Calu3 (cell line): ENCODE measurements at regions not wholly inside any gene's neighbourhood (a gene's known extent, or its start where the extent isn't known, plus 50 kb on each side); places are given as distances from the start of the nearest gene placed in this dataset.

Experiments
- BruUV-seq: library from RNA; stranded (reverse); fragments of 400-500 nt; replicated peaks from 2 replicates; lab custom pipeline; 2021; lab: Mats Ljungman, UMichigan
- CTCF ChIA-PET: fragments of 300-600 bp; sonication (Branson Sonifier 250); formaldehyde crosslinking; loops from one replicate; lab custom pipeline; 2022; ENCODE audit warnings: antibody characterized with exemption; lab: Charles Lee
- DNase-seq: peaks from one replicate; pipeline ENCODE4 v3.0.0; 2022
- H3K27ac Mint-ChIP-seq: one replicate; pipeline ENCODE4 v1.8.0; 2022; ENCODE audit warnings: mixed read lengths; ENCODE audit not compliant: unreplicated experiment
- H3K27me3 Mint-ChIP-seq: one replicate; pipeline ENCODE4 v1.8.0; 2022; ENCODE audit warnings: mixed read lengths; ENCODE audit not compliant: unreplicated experiment
- H3K36me3 Mint-ChIP-seq: one replicate; pipeline ENCODE4 v1.8.0; 2022; ENCODE audit warnings: mild to moderate bottlenecking, moderate library complexity, mixed read lengths; ENCODE audit not compliant: insufficient read depth, unreplicated experiment
- H3K4me1 Mint-ChIP-seq: one replicate; pipeline ENCODE4 v1.8.0; 2022; ENCODE audit warnings: mild to moderate bottlenecking, low read depth, mixed read lengths; ENCODE audit not compliant: unreplicated experiment
- H3K4me3 Mint-ChIP-seq: one replicate; pipeline ENCODE4 v1.8.0; 2022; ENCODE audit warnings: mild to moderate bottlenecking, low read depth, moderate library complexity, mixed read lengths; ENCODE audit not compliant: unreplicated experiment
- H3K9me3 Mint-ChIP-seq: one replicate; pipeline ENCODE4 v1.8.0; 2022; ENCODE audit warnings: low read depth, mixed read lengths; ENCODE audit not compliant: unreplicated experiment
- intact Hi-C: fragments of 100-400 bp; cut with micrococcal nuclease; formaldehyde crosslinking; loops from one replicate; pipeline ENCODE4 v1.10.0; 2022; ENCODE audit not compliant: unreplicated experiment
- TF ChIP-seq, protein P1 (sequence below): fragments of 200-600 bp; IDR thresholded peaks from one replicate; pipeline ENCODE4 v1.8.0; 2022; ENCODE audit warnings: antibody characterized with exemption; ENCODE audit not compliant: unreplicated experiment

- CTCF ChIA-PET = interaction anchor here (1.1 kb wide), 1 partner anchor 9 kb away, joined by 3 read pairs; no protein-coding TSS in a partner anchor
- Mint-ChIP-seq H3K36me3 (no peaks in the 10 kb centered on the region), H3K27me3 (no peaks in the 10 kb centered on the region), H3K27ac (no peak overlapping the region), H3K9me3 (peaks cover 6% of the 10 kb centered on the region), H3K4me1 (peaks cover 9% of the 10 kb centered on the region), H3K4me3 (no peak overlapping the region)
- intact Hi-C loops = no loop called here
- no TSS peak for BruUV-seq
- TF ChIP-seq, protein P1, sequence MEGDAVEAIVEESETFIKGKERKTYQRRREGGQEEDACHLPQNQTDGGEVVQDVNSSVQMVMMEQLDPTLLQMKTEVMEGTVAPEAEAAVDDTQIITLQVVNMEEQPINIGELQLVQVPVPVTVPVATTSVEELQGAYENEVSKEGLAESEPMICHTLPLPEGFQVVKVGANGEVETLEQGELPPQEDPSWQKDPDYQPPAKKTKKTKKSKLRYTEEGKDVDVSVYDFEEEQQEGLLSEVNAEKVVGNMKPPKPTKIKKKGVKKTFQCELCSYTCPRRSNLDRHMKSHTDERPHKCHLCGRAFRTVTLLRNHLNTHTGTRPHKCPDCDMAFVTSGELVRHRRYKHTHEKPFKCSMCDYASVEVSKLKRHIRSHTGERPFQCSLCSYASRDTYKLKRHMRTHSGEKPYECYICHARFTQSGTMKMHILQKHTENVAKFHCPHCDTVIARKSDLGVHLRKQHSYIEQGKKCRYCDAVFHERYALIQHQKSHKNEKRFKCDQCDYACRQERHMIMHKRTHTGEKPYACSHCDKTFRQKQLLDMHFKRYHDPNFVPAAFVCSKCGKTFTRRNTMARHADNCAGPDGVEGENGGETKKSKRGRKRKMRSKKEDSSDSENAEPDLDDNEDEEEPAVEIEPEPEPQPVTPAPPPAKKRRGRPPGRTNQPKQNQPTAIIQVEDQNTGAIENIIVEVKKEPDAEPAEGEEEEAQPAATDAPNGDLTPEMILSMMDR = no peak
- DNase-seq = no peak
Observed at GRCh38 chr10:28920091-28920490, 242.8 kb downstream of the BAMBI start.

DNA sequence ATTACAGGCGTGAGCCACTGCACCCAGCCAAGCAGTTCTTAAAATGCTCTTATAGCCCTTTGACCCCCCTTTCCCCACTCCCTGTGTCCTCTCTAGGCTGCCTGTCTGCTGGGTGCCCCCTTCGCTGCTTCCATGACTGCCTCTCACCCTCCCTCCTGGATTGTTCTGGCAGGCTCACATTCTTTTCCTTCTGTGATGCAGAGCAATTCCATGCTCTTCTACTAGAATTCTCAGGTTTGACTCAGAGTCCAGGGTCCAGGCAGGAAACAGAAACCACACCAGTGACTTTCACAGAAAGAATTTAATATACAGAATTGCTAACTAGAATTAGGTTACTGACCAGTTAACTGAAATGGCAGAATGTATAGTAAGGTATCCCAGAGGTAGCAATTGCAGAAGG, 244.8 kb downstream of the BAMBI start:
- Mint-ChIP-seq H3K9me3 (peaks cover 6% of the 10 kb centered on the region), H3K36me3 (no peaks in the 10 kb centered on the region), H3K4me1 (peaks cover 9% of the 10 kb centered on the region), H3K4me3 (no peak overlapping the region), H3K27ac (no peak overlapping the region), H3K27me3 (no peaks in the 10 kb centered on the region)
- CTCF ChIA-PET = no interaction called here
- intact Hi-C loops = no loop called here
- peak; percentile 22 for DNase-seq
- BruUV-seq = no TSS peak
- TF ChIP-seq, protein P1 = no peak

DNA sequence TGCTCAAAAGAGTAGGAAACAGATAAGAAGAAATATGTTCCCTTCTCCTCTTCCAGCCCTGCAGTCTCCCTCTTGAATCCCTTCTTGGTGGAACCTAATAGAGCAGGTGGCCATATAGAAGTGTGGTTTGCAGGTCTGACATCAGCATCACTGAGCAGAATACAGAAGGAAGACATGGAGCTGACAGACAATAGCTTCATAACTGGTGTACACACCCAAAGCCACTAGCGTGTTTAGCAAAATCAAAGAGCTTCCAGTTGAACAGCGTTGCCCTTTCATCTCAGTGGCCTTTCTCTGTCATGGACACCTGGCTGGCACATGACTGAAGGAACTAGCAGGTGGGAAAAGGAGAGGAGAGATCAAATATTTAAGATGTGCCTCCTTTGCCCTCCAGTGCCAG, 245.5 kb downstream of the BAMBI start:
- H3K27ac Mint-ChIP-seq = no peak overlapping the region
- CTCF ChIA-PET = no interaction called here
- no peaks in the 10 kb centered on the region for H3K36me3 Mint-ChIP-seq
- H3K4me1 Mint-ChIP-seq = peaks cover 12% of the 10 kb centered on the region
- DNase-seq = no peak
- no peaks in the 10 kb centered on the region for H3K27me3 Mint-ChIP-seq
- TF ChIP-seq, protein P1 = no peak
- BruUV-seq = no TSS peak
- H3K9me3 Mint-ChIP-seq = peaks cover 6% of the 10 kb centered on the region
- no peak overlapping the region for H3K4me3 Mint-ChIP-seq
- intact Hi-C loops = no loop called here

DNA sequence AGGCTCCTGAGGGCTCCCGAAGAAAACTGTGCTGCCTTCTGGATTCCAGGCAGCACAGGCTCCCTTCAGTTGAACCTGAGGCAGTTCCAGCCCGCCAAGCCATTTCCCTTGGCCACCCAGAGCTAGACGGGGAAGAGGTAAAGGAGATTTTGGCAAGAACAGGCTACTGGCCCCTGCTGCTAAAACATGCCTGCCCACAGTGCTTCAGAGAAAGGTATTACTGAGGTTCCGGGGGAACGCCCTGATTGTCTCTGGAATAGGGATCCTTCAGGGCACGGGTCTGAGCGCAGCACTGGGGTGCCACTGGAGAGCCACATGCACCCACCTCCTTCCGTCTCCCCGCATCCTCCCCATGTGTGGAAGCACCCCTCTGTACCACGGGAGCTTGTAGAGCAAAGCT, 247.4 kb downstream of the BAMBI start:
- no peak overlapping the region for H3K4me3 Mint-ChIP-seq
- intact Hi-C loops = no loop called here
- H3K27me3 Mint-ChIP-seq = no peaks in the 10 kb centered on the region
- TF ChIP-seq, protein P1 = no peak
- no peak overlapping the region for H3K27ac Mint-ChIP-seq
- BruUV-seq = no TSS peak
- peaks cover 6% of the 10 kb centered on the region for H3K9me3 Mint-ChIP-seq
- peaks cover 5% of the 10 kb centered on the region for H3K36me3 Mint-ChIP-seq
- no peak for DNase-seq
- peaks cover 24% of the 10 kb centered on the region for H3K4me1 Mint-ChIP-seq
- CTCF ChIA-PET = interaction anchor here (0.5 kb wide), 1 partner anchor 474 kb away, joined by 5 read pairs; no protein-coding TSS in a partner anchor
